Body of pancreas (tissue), 4 donors: ENCODE measurements at regions not wholly inside any gene's neighbourhood (a gene's known extent, or its start where the extent isn't known, plus 50 kb on each side); places are given as distances from the start of the nearest gene placed in this dataset.

Experiments used
- POLR2A ChIP-seq, 3 donors: fragments of 450-650 bp; IDR thresholded peaks; one replicate each; pipeline ENCODE4 v1.6.1; 2016; ENCODE audit warnings: antibody characterized with exemption in 3 of 3, mild to moderate bottlenecking in 2 of 3
- TF ChIP-seq, protein P1 (sequence below), 7 experiments: fragments of 450-650 bp in 4 of 7; fragments of 200-600 bp in 3 of 7; sonication (generic) in 3 of 7; IDR thresholded peaks; one replicate each; pipeline ENCODE4 v1.5.1; 2016 to 2019; ENCODE audit warnings: antibody characterized with exemption in 7 of 7

DNA sequence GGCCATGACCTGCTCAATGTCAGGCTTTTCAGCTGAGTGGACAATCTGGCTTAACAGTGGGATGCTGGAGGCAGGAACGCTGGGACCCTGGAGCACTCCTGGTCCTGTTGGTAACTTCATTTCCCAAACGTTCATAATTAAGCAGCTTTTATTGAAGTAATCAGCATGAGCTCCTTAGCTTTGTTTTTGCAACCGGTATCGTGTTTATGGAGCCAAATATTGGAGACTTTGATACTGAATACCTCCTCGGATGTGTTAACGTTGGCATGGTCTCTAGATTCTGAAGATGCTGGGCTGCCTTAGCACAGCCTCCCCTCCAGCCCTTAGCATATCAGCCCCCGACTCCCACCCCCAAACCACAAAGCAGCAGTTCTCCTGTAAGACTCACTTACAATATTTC is 60.7 kb downstream of the OSR1 start:
- TF ChIP-seq, protein P1, sequence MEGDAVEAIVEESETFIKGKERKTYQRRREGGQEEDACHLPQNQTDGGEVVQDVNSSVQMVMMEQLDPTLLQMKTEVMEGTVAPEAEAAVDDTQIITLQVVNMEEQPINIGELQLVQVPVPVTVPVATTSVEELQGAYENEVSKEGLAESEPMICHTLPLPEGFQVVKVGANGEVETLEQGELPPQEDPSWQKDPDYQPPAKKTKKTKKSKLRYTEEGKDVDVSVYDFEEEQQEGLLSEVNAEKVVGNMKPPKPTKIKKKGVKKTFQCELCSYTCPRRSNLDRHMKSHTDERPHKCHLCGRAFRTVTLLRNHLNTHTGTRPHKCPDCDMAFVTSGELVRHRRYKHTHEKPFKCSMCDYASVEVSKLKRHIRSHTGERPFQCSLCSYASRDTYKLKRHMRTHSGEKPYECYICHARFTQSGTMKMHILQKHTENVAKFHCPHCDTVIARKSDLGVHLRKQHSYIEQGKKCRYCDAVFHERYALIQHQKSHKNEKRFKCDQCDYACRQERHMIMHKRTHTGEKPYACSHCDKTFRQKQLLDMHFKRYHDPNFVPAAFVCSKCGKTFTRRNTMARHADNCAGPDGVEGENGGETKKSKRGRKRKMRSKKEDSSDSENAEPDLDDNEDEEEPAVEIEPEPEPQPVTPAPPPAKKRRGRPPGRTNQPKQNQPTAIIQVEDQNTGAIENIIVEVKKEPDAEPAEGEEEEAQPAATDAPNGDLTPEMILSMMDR (IDR thresholded peaks at IDR 0.05) = no peak
- no peak for TF ChIP-seq POLR2A (IDR thresholded peaks at IDR 0.05)
